IPS-NIHi11 (cell line): ENCODE measurements at regions not wholly inside any gene's neighbourhood (a gene's known extent, or its start where the extent isn't known, plus 50 kb on each side); places are given as distances from the start of the nearest gene placed in this dataset.
"Not testable (repeated sequence)": the region's sequence is repeated elsewhere in the genome, so short reads cannot be mapped to it uniquely, and the experiment has no call there.

Experiments used
- DNase-seq: peaks from one replicate; pipeline ENCODE4 v3.0.0; 2012; ENCODE audit warnings: mixed read lengths, low spot score

DNA sequence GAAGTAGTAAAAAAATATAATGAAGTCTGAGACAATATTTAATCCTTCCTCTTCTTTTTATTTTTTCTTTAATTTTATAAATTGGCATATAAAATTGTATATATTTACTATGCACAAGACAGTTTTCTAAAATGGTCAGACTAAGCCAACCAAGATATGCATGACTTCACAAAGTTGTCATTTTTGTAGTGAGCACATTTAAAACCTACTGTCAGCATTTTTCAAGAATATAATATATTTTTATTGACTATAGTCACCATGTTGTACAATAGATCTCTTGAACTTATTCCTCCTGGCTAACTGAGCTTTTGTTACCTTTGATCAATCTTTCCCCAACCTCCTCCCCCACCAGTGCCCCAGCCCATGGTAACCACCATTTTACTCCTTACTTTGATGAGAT lies 129.2 kb downstream of the ATP6V1G3 start:
- no peak for DNase-seq

DNA sequence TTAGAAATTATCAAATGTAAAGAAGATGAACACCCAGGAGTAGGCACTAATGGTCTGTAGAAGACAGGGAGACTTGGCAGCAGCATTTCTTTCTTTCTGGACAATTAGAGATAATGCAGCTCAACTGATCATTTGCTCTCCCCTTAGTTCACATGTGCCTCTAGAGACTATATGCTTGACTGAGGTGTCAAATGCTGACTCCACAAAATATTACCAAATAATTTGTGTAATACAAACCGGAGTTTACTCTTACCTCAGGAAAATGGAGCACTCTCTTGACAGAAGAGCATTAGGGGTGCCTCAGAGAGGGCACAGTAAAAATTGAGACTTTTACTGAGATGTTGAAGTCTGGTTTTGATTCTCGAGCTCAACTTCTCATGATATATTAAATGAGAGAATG lies 131.8 kb downstream of the ATP6V1G3 start:
- DNase-seq: no peak

DNA sequence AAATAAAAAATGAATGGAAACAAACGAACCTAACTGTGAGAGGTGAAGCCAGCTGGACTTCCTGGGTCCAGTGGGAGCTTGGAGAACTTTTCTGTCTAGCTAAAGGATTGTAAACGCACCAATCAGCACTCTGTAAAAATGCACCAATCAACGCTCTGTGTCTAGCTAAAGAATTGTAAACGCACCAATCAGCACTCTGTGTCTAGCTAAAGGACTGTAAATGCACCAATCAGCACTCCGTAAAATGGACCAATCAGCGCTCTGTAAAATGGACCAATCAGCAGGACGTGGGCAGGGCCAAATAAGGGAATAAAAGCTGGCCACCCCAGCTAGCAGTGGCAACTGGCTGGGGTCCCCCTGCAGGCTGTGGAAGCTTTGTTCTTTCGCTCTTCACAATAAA lies 135.8 kb downstream of the ATP6V1G3 start:
- not testable (repeated sequence) for DNase-seq

- no peak for DNase-seq
Measured at GRCh38 chr1:198400063-198400462, 140.4 kb downstream of the ATP6V1G3 start.

DNA sequence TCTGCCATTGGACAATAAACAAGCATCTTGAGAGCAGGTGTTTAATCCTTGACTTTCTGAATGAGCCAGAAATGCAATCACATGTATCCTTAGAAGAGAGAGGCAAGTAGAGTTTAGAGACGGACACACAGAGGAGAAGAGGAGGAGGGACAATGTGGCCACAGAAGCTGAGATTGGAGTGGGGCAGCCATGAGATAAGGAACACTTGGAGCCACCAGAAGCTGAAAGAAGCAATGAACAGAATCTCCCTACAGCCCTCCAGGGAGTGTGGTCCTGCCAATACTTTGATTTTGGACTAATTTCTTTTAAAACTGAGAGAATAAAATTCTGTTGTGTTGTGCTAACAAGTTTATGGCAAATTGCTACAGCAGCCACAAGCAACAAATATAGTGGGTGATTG lies 141.0 kb downstream of the ATP6V1G3 start:
- DNase-seq: no peak

DNA sequence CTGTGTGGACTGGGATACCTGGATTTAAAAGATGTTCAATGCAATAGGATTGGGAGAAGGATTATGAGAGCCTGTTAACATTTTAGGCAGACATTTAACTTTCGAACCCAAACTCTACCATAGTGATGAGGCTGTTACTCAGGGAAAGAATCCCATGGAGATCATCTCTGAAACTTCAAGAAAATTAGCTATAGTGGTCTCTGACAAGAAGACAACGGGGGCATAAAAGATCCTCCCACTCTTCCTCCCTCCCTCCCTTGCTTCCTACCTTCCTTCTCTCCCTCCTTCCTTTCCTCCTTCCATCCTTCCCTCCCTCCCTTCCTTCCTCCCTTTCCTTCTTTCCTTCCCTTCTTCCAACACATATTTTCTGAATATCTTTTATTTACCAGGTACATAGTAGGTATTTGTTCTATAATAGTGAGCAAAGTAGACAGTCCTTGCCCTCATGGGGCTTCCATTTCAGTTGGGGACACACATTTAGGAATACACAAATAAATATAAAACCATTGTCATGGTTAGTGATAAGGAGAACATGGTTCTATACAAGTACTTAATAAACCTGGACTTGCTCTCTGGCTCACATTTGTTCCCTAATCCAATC lies 143.2 kb downstream of the ATP6V1G3 start:
- no peak for DNase-seq

- DNase-seq: no peak
Measured at GRCh38 chr1:198391393-198392020, 149.0 kb downstream of the ATP6V1G3 start.

GRCh38 chr1:198387587-198387986 lies 152.9 kb downstream of the ATP6V1G3 start:
- no peak for DNase-seq

GRCh38 chr1:198380275-198380674 lies 160.2 kb downstream of the ATP6V1G3 start:
- no peak for DNase-seq

DNA sequence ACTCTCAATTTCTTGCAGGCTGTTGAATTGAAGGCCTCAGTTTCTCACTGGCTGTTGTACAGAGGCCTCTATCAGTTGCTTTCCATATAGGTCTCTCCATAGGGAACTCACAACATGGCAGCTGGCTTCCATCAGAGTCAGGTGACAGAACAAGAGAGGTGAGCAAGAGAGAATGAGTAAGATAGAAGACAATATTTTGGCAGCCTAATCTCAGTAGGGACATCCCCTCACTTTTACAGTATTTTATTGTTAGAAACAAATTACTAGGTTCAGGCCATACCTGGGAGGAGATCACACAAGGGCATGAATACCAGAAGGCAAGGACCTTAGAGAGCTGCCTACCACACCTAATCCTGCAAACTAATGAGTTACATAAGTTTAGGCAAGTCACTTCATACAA lies 162.8 kb downstream of the ATP6V1G3 start:
- DNase-seq: no peak

DNA sequence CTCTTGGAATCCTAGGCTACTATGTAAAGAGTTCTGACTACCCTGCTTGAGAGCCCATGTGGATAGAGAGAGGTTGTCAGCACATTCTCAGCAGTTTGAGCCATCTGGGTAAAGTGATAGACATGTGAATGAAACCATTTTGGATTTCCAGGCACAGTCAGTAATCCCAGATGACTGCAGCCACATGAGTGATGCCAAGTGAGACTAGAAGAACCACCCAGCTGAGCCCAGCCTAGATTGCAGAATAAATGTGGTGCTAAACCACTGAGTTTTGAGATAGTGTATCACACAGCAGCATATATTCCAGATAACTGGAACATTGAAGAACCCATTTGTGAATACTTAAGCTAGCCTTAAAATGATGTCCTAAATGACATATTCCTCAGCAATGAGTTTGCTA lies 166.2 kb downstream of the ATP6V1G3 start:
- DNase-seq: no peak

- no peak for DNase-seq
Measured at GRCh38 chr1:198373376-198373775, 167.1 kb downstream of the ATP6V1G3 start.
